ENCODE measurements at regions not wholly inside any gene's neighbourhood (a gene's known extent, or its start where the extent isn't known, plus 50 kb on each side); places are given as distances from the start of the nearest gene placed in this dataset.

DNA sequence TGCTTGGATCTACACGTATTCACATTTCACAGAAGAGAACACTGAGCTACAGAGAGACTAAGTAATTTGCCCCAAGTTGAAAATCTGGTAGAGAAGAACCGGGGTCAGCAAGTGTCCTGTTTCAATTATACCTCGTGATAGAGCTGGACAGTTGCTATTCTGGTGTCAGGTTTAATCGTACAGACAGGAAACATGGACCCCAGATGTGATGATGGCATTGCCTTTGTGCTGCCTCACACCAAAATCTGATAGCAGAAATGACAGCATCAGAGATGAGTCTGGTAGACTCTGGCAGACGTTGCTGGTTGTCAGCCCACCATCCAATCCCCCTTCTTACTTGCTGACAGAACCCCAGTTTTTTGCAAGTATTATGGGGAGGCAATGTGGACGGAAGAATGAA is 112.1 kb upstream of the FOXF1 start:
- no peak for TF ChIP-seq EZH2 (IDR thresholded peaks at IDR 0.05; ENCODE audit: insufficient read depth, low read length)
- TF ChIP-seq, protein P1, sequence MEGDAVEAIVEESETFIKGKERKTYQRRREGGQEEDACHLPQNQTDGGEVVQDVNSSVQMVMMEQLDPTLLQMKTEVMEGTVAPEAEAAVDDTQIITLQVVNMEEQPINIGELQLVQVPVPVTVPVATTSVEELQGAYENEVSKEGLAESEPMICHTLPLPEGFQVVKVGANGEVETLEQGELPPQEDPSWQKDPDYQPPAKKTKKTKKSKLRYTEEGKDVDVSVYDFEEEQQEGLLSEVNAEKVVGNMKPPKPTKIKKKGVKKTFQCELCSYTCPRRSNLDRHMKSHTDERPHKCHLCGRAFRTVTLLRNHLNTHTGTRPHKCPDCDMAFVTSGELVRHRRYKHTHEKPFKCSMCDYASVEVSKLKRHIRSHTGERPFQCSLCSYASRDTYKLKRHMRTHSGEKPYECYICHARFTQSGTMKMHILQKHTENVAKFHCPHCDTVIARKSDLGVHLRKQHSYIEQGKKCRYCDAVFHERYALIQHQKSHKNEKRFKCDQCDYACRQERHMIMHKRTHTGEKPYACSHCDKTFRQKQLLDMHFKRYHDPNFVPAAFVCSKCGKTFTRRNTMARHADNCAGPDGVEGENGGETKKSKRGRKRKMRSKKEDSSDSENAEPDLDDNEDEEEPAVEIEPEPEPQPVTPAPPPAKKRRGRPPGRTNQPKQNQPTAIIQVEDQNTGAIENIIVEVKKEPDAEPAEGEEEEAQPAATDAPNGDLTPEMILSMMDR (IDR thresholded peaks at IDR 0.05; ENCODE audit: insufficient read depth, low read depth, low read length), result no peak

Measured in astrocyte (in vitro differentiated cells and primary cell).